ENCODE measurements at regions not wholly inside any gene's neighbourhood (a gene's known extent, or its start where the extent isn't known, plus 50 kb on each side); places are given as distances from the start of the nearest gene placed in this dataset.

DNA sequence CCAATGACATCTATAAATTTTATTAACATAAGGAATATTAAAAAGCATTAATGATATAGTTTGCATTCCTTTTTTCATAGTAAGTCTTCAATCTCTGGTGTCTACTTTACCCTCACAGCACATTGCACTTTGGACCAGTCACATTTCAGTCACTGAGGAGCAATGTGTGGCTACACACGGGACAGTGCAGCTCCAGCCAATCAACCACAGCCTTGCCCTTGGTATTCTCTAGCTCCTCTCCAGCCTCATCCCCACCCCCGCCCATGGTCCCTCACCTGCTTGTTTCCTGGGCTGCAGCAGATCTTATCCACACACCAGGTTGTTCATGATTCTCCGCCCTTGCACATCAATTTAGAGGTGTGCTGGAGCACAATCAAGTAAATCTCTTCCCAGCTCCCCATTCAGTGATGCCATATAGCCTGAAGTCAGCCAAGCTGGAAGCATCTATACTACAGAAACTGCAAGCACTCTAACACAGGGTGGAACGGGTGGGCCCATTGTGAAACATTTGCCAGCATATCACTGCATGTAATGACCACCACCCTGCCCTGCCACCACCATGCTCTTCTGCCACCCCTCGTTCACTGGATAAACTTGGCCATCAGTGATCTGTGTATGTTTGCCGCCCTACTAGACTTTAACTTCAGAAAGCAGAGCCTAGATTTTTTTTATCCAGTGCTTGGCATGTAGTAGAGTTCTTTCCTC is 93.0 kb upstream of the SLC44A3 start:
- Histone ChIP-seq H3K79me2 (ENCODE audit: insufficient read depth, low read length) (no peaks in the 10 kb centered on the region), H2AFZ (ENCODE audit: low read depth, low read length) (no peak overlapping the region), H3K4me2 (ENCODE audit: low read length) (peak overlapping the region; percentile 32), H3K27me3 (ENCODE audit: insufficient read depth, low read length) (no peaks in the 10 kb centered on the region), H3K4me1 (ENCODE audit: insufficient read depth, low read length) (peaks cover 22% of the 10 kb centered on the region), H3K4me3 (ENCODE audit: insufficient read depth, low read depth, low read length) (no peak overlapping the region), H3K9me3 (ENCODE audit: insufficient read depth, low read depth, low read length) (no peaks in the 10 kb centered on the region), H3K9ac (ENCODE audit: low read length) (no peak overlapping the region), H3K36me3 (ENCODE audit: insufficient read depth, low read length) (no peaks in the 10 kb centered on the region), H4K20me1 (ENCODE audit: insufficient read depth, low read length) (no peaks in the 10 kb centered on the region), H3K27ac (ENCODE audit: low read depth, low read length) (peak overlapping the region; percentile 47)
- H3K27me3 Mint-ChIP-seq (ENCODE audit: low read depth, unreplicated experiment) = no peaks in the 10 kb centered on the region
- peaks cover 60% of the 10 kb centered on the region for H3K4me1 Mint-ChIP-seq (ENCODE audit: low read depth, unreplicated experiment)
- peaks cover 14% of the 10 kb centered on the region for H3K36me3 Mint-ChIP-seq (ENCODE audit: low read depth, unreplicated experiment)
- TF ChIP-seq, protein P1, sequence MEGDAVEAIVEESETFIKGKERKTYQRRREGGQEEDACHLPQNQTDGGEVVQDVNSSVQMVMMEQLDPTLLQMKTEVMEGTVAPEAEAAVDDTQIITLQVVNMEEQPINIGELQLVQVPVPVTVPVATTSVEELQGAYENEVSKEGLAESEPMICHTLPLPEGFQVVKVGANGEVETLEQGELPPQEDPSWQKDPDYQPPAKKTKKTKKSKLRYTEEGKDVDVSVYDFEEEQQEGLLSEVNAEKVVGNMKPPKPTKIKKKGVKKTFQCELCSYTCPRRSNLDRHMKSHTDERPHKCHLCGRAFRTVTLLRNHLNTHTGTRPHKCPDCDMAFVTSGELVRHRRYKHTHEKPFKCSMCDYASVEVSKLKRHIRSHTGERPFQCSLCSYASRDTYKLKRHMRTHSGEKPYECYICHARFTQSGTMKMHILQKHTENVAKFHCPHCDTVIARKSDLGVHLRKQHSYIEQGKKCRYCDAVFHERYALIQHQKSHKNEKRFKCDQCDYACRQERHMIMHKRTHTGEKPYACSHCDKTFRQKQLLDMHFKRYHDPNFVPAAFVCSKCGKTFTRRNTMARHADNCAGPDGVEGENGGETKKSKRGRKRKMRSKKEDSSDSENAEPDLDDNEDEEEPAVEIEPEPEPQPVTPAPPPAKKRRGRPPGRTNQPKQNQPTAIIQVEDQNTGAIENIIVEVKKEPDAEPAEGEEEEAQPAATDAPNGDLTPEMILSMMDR (IDR thresholded peaks at IDR 0.05; ENCODE audit: insufficient read depth, low read depth, low read length) = no peak
- TF ChIP-seq EZH2 (IDR thresholded peaks at IDR 0.05; ENCODE audit: insufficient read depth, low read length) = no peak
- no peak for FAIRE-seq
- no peak for DNase-seq (ENCODE audit: low read depth)
- H3K4me3 Mint-ChIP-seq (ENCODE audit: unreplicated experiment) = no peak overlapping the region
- peak overlapping the region; percentile 97 for H3K27ac Mint-ChIP-seq (ENCODE audit: unreplicated experiment)
- H3K9me3 Mint-ChIP-seq (ENCODE audit: unreplicated experiment) = peaks cover 8% of the 10 kb centered on the region

DNA sequence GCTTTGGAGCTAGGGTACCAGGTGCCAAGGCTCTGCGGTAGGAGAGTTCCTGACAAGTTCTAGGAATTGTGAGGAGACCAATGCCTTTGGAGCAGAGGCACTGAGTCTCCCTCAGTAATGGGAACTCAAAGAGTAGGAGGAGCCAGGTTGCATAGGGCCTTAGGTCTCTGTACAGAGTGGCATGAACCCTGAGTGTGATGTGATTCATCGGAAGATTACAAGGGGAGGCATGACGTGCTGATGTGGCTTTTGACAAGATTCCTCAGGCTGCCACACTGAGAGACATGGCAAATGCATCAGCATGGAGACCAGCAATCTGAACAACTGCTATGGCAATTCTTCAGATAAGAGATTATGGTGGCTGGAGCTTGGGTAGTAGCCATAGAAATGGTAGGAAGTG is 94.6 kb upstream of the SLC44A3 start:
- no peak for FAIRE-seq
- Histone ChIP-seq H2AFZ (ENCODE audit: low read depth, low read length) (no peak overlapping the region), H3K4me2 (ENCODE audit: low read length) (no peak overlapping the region), H3K9me3 (ENCODE audit: insufficient read depth, low read depth, low read length) (no peaks in the 10 kb centered on the region), H3K27ac (ENCODE audit: low read depth, low read length) (no peak overlapping the region), H3K27me3 (ENCODE audit: insufficient read depth, low read length) (no peaks in the 10 kb centered on the region), H4K20me1 (ENCODE audit: insufficient read depth, low read length) (no peaks in the 10 kb centered on the region), H3K4me1 (ENCODE audit: insufficient read depth, low read length) (peaks cover 22% of the 10 kb centered on the region), H3K4me3 (ENCODE audit: insufficient read depth, low read depth, low read length) (no peak overlapping the region), H3K9ac (ENCODE audit: low read length) (no peak overlapping the region), H3K79me2 (ENCODE audit: insufficient read depth, low read length) (no peaks in the 10 kb centered on the region), H3K36me3 (ENCODE audit: insufficient read depth, low read length) (no peaks in the 10 kb centered on the region)
- no peaks in the 10 kb centered on the region for H3K27me3 Mint-ChIP-seq (ENCODE audit: low read depth, unreplicated experiment)
- peaks cover 10% of the 10 kb centered on the region for H3K36me3 Mint-ChIP-seq (ENCODE audit: low read depth, unreplicated experiment)
- H3K9me3 Mint-ChIP-seq (ENCODE audit: unreplicated experiment) = peaks cover 8% of the 10 kb centered on the region
- no peak for DNase-seq (ENCODE audit: low read depth)
- no peak overlapping the region for H3K27ac Mint-ChIP-seq (ENCODE audit: unreplicated experiment)
- peaks cover 52% of the 10 kb centered on the region for H3K4me1 Mint-ChIP-seq (ENCODE audit: low read depth, unreplicated experiment)
- no peak overlapping the region for H3K4me3 Mint-ChIP-seq (ENCODE audit: unreplicated experiment)
- TF ChIP-seq EZH2 (IDR thresholded peaks at IDR 0.05; ENCODE audit: insufficient read depth, low read length) = no peak
- TF ChIP-seq, protein P1 (IDR thresholded peaks at IDR 0.05; ENCODE audit: insufficient read depth, low read depth, low read length) = no peak

DNA sequence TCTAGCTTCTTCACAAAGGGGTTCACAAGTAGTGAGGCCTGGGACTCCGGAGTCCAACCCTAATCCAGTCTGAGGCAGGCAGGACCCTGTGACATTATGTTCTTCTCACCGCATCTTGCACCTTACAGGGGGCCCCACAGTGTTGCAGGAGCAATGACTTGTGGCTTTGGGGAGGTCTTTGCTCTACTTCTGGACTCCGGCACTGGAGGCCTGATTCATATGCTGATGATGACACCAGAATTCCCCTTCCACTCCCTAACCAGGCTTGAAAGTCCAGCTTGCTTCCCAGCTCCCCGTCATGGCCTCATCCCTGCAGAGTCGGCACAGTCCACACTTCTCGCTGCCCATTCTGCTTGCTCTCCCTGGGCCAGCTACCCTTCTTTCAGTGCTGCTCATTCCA is 96.3 kb upstream of the SLC44A3 start:
- Histone ChIP-seq H3K79me2 (ENCODE audit: insufficient read depth, low read length) (no peaks in the 10 kb centered on the region), H3K4me3 (ENCODE audit: insufficient read depth, low read depth, low read length) (no peak overlapping the region), H3K36me3 (ENCODE audit: insufficient read depth, low read length) (no peaks in the 10 kb centered on the region), H3K27ac (ENCODE audit: low read depth, low read length) (no peak overlapping the region), H3K9ac (ENCODE audit: low read length) (no peak overlapping the region), H4K20me1 (ENCODE audit: insufficient read depth, low read length) (no peaks in the 10 kb centered on the region), H2AFZ (ENCODE audit: low read depth, low read length) (no peak overlapping the region), H3K27me3 (ENCODE audit: insufficient read depth, low read length) (no peaks in the 10 kb centered on the region), H3K4me1 (ENCODE audit: insufficient read depth, low read length) (peaks cover 18% of the 10 kb centered on the region), H3K9me3 (ENCODE audit: insufficient read depth, low read depth, low read length) (no peaks in the 10 kb centered on the region), H3K4me2 (ENCODE audit: low read length) (no peak overlapping the region)
- no peak for TF ChIP-seq EZH2 (IDR thresholded peaks at IDR 0.05; ENCODE audit: insufficient read depth, low read length)
- TF ChIP-seq, protein P1 (IDR thresholded peaks at IDR 0.05; ENCODE audit: insufficient read depth, low read depth, low read length) = no peak
- H3K27me3 Mint-ChIP-seq (ENCODE audit: low read depth, unreplicated experiment) = no peaks in the 10 kb centered on the region
- FAIRE-seq = no peak
- peaks cover 44% of the 10 kb centered on the region for H3K4me1 Mint-ChIP-seq (ENCODE audit: low read depth, unreplicated experiment)
- H3K4me3 Mint-ChIP-seq (ENCODE audit: unreplicated experiment) = peak overlapping the region; percentile 46
- peak overlapping the region; percentile 63 for H3K27ac Mint-ChIP-seq (ENCODE audit: unreplicated experiment)
- DNase-seq (ENCODE audit: low read depth) = no peak
- peaks cover 4% of the 10 kb centered on the region for H3K9me3 Mint-ChIP-seq (ENCODE audit: unreplicated experiment)
- peaks cover 9% of the 10 kb centered on the region for H3K36me3 Mint-ChIP-seq (ENCODE audit: low read depth, unreplicated experiment)
